ENCODE measurements at regions not wholly inside any gene's neighbourhood (a gene's known extent, or its start where the extent isn't known, plus 50 kb on each side); places are given as distances from the start of the nearest gene placed in this dataset.
"Not testable (repeated sequence)": the region's sequence is repeated elsewhere in the genome, so short reads cannot be mapped to it uniquely, and the experiment has no call there.

GRCh38 chr9:17083258-17083657 lies 51.6 kb upstream of the CNTLN start:
- DNase-seq (ENCODE audit: insufficient read length, low spot score) (no peak), FAIRE-seq (no peak)
- no peak for TF ChIP-seq CTCF (IDR thresholded peaks at IDR 0.05; ENCODE audit: insufficient read depth, missing control alignments)

DNA sequence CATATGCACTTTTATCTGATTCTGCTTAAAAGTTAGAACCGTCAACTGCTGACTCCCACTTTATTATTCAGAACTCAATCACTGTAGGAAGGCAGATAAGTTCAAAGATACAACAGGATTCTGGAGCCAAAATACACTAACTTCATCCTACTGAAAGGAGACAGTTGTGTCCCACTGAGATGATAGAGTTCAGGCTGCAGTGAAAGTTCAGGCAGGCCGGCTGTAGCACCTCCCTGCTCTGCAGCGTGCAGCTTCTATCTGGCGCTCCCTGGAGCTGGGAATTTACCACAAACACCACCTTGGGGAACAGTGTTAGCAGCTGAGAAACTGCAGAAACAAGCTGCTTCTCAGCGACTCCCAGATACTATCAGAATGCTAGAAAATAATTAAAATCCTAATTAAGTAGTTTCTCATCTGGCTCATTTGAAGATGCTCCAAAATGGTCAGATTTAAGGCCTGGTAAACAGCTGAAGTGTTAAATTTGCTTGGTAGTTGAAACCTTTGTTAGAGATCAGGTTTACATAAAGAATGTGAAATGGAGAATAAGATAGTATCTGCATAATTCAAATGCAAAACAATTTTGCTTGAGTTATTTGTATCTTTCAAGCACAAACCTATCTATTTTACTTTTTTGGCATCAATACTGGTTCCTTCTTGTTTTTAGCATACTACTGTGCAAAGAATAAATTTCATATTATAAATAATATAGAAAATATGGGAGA lies 52.3 kb upstream of the CNTLN start:
- no peak for DNase-seq (ENCODE audit: insufficient read length, low spot score)
- TF ChIP-seq CTCF (IDR thresholded peaks at IDR 0.05; ENCODE audit: insufficient read depth, missing control alignments), result no peak
- FAIRE-seq, result no peak

GRCh38 chr9:17081814-17082213 lies 53.0 kb upstream of the CNTLN start:
- DNase-seq (ENCODE audit: insufficient read length, low spot score) (no peak), FAIRE-seq (no peak)
- no peak for TF ChIP-seq CTCF (IDR thresholded peaks at IDR 0.05; ENCODE audit: insufficient read depth, missing control alignments)

GRCh38 chr9:17081351-17081750 lies 53.5 kb upstream of the CNTLN start:
- FAIRE-seq, result no peak
- DNase-seq (ENCODE audit: insufficient read length, low spot score), result no peak
- no peak for TF ChIP-seq CTCF (IDR thresholded peaks at IDR 0.05; ENCODE audit: insufficient read depth, missing control alignments)

GRCh38 chr9:17075758-17076485 lies 58.9 kb upstream of the CNTLN start:
- FAIRE-seq, result no peak
- no peak for DNase-seq (ENCODE audit: insufficient read length, low spot score)
- TF ChIP-seq CTCF (IDR thresholded peaks at IDR 0.05; ENCODE audit: insufficient read depth, missing control alignments), result no peak

DNA sequence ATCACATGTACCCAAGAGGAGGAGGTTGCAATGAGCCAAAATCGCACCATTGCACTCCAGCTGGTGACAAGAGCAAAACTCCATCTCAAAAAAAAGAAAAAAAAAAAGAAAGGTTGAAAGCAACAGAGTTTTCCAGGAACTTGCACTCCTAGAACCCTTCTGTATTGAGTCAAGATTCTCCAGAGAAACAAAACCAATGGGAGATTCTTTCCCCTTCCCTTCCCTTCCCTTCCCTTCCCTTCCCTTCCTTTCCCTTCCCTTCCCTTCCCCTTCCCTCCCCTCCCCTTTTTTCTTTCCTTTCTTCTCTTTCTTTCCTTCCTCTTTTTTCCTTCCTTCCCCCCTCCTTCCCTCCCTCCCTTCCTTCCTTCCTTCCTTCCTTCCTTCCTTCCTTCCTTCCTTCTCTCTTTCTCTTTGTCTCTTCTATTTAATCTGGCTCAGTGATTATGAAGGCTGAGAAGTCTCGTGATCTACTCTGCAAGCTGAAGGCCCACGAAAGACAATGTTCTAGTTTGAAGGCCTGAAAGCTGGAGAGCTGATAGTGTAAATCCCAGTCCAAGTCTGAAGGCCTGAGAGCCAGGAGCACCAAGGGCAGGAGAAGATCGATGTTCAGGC lies 59.6 kb upstream of the CNTLN start:
- DNase-seq (ENCODE audit: insufficient read length, low spot score), result no peak
- TF ChIP-seq CTCF (IDR thresholded peaks at IDR 0.05; ENCODE audit: insufficient read depth, missing control alignments), result no peak
- no peak for FAIRE-seq

DNA sequence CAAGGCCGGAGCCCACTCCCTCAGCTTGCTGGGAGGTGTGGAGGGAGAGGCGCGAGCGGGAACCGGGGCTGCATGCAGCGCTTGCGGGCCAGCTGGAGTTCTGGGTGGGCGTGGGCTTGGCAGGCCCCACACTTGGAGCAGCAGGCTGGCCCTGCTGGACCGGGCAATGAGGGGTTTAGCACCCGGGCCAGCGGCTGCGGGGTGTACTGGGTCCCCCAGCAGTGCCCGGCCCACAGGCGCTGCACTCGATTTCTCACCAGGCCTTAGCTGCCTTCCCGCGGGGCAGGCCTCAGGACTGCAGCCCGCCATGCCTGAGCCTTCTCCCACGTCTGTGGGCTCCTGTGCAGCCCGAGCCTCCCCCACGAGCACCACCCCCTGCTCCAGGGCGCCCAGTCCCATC lies 62.3 kb upstream of the CNTLN start:
- not testable (repeated sequence) for DNase-seq (ENCODE audit: insufficient read length, low spot score); FAIRE-seq
